WTC11 (cell line): ENCODE measurements at regions not wholly inside any gene's neighbourhood (a gene's known extent, or its start where the extent isn't known, plus 50 kb on each side); places are given as distances from the start of the nearest gene placed in this dataset.
A peak's percentile ranks its signal among the peaks of the same experiment; 100 is the strongest.

Source experiments
- ATAC-seq: fragments of 200-7000 bp; cut with Tn5 transposase; 2 replicates; pipeline ENCODE4 v1.10.0; 2021; ENCODE audit warnings: mild to moderate bottlenecking, moderate library complexity
- CTCF ChIA-PET: fragments of 300-600 bp; sonication (Branson Sonifier 250); formaldehyde crosslinking; loops from one replicate; lab custom pipeline; 2021; ENCODE audit warnings: antibody characterized with exemption; lab: Charles Lee
- POLR2A ChIA-PET: fragments of 350-600 bp; sonication (Branson Sonifier 250); formaldehyde crosslinking; loops from one replicate; lab custom pipeline; 2021; ENCODE audit warnings: antibody characterized with exemption; lab: Charles Lee
- DNase-seq: peaks from one replicate; pipeline ENCODE4 v3.0.0; 2021; ENCODE audit warnings: low spot score
- H3K27ac Mint-ChIP-seq: 2 replicates; pipeline ENCODE4 v1.8.0; 2021; ENCODE audit warnings: mixed read lengths
- H3K27me3 Mint-ChIP-seq: 2 replicates; pipeline ENCODE4 v1.8.0; 2021; ENCODE audit warnings: low read depth, mild to moderate bottlenecking, moderate library complexity, mixed read lengths
- H3K36me3 Mint-ChIP-seq: 2 replicates; pipeline ENCODE4 v1.8.0; 2021; ENCODE audit warnings: mixed read lengths
- H3K4me1 Mint-ChIP-seq: 2 replicates; pipeline ENCODE4 v1.8.0; 2022; ENCODE audit warnings: mixed read lengths
- H3K4me3 Mint-ChIP-seq: 2 replicates; pipeline ENCODE4 v1.8.0; 2021; ENCODE audit warnings: mild to moderate bottlenecking, moderate library complexity, mixed read lengths
- H3K9me3 Mint-ChIP-seq: 2 replicates; pipeline ENCODE4 v1.8.0; 2021; ENCODE audit warnings: mixed read lengths
- ARID4B ChIP-seq: sonication (generic); formaldehyde crosslinking; IDR thresholded peaks from 2 replicates; pipeline ENCODE4 v1.8.0; 2023; ENCODE audit warnings: missing genetic modification reagents, mild to moderate bottlenecking, borderline replicate concordance
- CREB1 ChIP-seq: sonication (generic); formaldehyde crosslinking; IDR thresholded peaks from 2 replicates; pipeline ENCODE4 v1.8.0; 2023; ENCODE audit warnings: mild to moderate bottlenecking, missing genetic modification reagents
- ELF4 ChIP-seq: sonication (generic); formaldehyde crosslinking; IDR thresholded peaks from 2 replicates; pipeline ENCODE4 v1.8.1; 2022; ENCODE audit warnings: low read depth, mild to moderate bottlenecking, moderate library complexity, missing genetic modification reagents
- ETV6 ChIP-seq: sonication (generic); formaldehyde crosslinking; IDR thresholded peaks from 2 replicates; pipeline ENCODE4 v1.8.1; 2022; ENCODE audit warnings: mild to moderate bottlenecking, missing genetic modification reagents
- FOXK1 ChIP-seq: sonication (generic); formaldehyde crosslinking; IDR thresholded peaks from 2 replicates; pipeline ENCODE4 v1.8.0; 2022; ENCODE audit warnings: mild to moderate bottlenecking, moderate library complexity, missing genetic modification reagents
- MLX ChIP-seq: sonication (generic); formaldehyde crosslinking; IDR thresholded peaks from 2 replicates; pipeline ENCODE4 v1.8.1; 2023; ENCODE audit warnings: mild to moderate bottlenecking, missing genetic modification reagents, moderate library complexity
- MXD4 ChIP-seq: fragments of 250-450 bp; sonication (Bioruptor Pico); IDR thresholded peaks from 2 replicates; pipeline ENCODE4 v1.8.0; 2021; ENCODE audit warnings: mild to moderate bottlenecking, moderate library complexity, borderline replicate concordance
- NFYB ChIP-seq: sonication (generic); formaldehyde crosslinking; conservative IDR thresholded peaks from 2 replicates; pipeline ENCODE4 v1.8.0; 2022; ENCODE audit warnings: low read depth, missing genetic modification reagents
- NR1H2 ChIP-seq: sonication (generic); formaldehyde crosslinking; IDR thresholded peaks from 2 replicates; pipeline ENCODE4 v1.9.0; 2021; ENCODE audit warnings: mild to moderate bottlenecking, moderate library complexity, missing genetic modification reagents
- NR3C1 ChIP-seq: sonication (generic); formaldehyde crosslinking; conservative IDR thresholded peaks from 2 replicates; pipeline ENCODE4 v1.8.1; 2023; ENCODE audit warnings: low read depth, mild to moderate bottlenecking, missing genetic modification reagents
- PRRX2 ChIP-seq: fragments of 250-450 bp; sonication (Bioruptor Pico); IDR thresholded peaks from 2 replicates; pipeline ENCODE4 v1.8.0; 2021; ENCODE audit warnings: mild to moderate bottlenecking
- RELA ChIP-seq: sonication (generic); formaldehyde crosslinking; IDR thresholded peaks from 2 replicates; pipeline ENCODE4 v1.8.1; 2022; ENCODE audit warnings: missing genetic modification reagents, mild to moderate bottlenecking, borderline replicate concordance
- SMAD3 ChIP-seq: sonication (generic); formaldehyde crosslinking; IDR thresholded peaks from 2 replicates; pipeline ENCODE4 v1.8.0; 2022; ENCODE audit warnings: missing genetic modification reagents, mild to moderate bottlenecking, borderline replicate concordance
- ZBTB43 ChIP-seq: sonication (generic); formaldehyde crosslinking; IDR thresholded peaks from 2 replicates; pipeline ENCODE4 v1.8.1; 2023; ENCODE audit warnings: mild to moderate bottlenecking, missing genetic modification reagents
- ZNF121 ChIP-seq: sonication (generic); formaldehyde crosslinking; IDR thresholded peaks from 2 replicates; pipeline ENCODE4 v1.8.0; 2023; ENCODE audit warnings: missing genetic modification reagents
- ZNF512 ChIP-seq: sonication (generic); formaldehyde crosslinking; IDR thresholded peaks from 2 replicates; pipeline ENCODE4 v1.8.1; 2022; ENCODE audit warnings: missing genetic modification reagents, borderline replicate concordance
- TF ChIP-seq, protein P1 (sequence below): sonication (generic); formaldehyde crosslinking; IDR thresholded peaks from 2 replicates; pipeline ENCODE4 v1.8.1; 2023; ENCODE audit warnings: mild to moderate bottlenecking, moderate library complexity, missing genetic modification reagents
- TF ChIP-seq, protein P2 (sequence below): sonication (generic); formaldehyde crosslinking; IDR thresholded peaks from 2 replicates; pipeline ENCODE4 v1.8.0; 2023; ENCODE audit warnings: mild to moderate bottlenecking, missing genetic modification reagents
- TF ChIP-seq, protein P3 (sequence below): fragments of 250-450 bp; sonication (Bioruptor Pico); conservative IDR thresholded peaks from 2 replicates; pipeline ENCODE4 v1.9.0; 2021; ENCODE audit warnings: mild to moderate bottlenecking

DNA sequence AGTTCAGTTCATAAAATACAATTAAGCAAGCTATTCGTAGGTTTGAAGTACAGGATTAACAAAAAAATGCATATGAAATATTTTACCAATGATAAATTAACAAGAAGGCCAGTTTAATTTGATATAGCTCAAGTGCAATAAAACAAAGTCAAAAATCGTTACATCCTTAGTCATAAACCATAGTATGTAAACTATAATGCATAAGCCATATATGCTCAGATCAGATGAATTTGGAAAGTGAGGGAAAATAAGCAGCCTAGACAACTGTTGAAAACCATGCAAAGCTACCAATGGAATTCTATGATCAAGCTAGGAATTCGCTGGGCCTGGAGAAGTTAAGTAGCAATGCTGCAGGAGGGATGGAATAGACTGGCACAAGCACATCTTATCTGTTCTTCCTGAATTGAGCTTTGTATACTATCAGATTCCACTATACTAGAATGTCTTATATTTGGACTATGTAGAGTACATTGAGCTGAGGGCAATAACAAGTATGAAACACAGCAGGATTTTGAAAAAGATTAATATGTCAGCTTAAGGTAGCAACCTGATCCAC is 682.0 kb downstream of the IRS1 start (continued):
- TF ChIP-seq, protein P1, sequence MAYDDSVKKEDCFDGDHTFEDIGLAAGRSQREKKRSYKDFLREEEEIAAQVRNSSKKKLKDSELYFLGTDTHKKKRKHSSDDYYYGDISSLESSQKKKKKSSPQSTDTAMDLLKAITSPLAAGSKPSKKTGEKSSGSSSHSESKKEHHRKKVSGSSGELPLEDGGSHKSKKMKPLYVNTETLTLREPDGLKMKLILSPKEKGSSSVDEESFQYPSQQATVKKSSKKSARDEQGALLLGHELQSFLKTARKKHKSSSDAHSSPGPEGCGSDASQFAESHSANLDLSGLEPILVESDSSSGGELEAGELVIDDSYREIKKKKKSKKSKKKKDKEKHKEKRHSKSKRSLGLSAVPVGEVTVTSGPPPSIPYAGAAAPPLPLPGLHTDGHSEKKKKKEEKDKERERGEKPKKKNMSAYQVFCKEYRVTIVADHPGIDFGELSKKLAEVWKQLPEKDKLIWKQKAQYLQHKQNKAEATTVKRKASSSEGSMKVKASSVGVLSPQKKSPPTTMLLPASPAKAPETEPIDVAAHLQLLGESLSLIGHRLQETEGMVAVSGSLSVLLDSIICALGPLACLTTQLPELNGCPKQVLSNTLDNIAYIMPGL (CRISPR knock-in tag) = no peak
- TF ChIP-seq ELF4 (CRISPR knock-in tag) (no peak), MXD4 (CRISPR knock-in tag) (no peak), ARID4B (CRISPR knock-in tag) (no peak), SMAD3 (CRISPR knock-in tag) (no peak), ETV6 (CRISPR knock-in tag) (no peak), ZNF512 (no peak), PRRX2 (CRISPR knock-in tag) (no peak), NR3C1 (no peak)
- TF ChIP-seq, protein P2, sequence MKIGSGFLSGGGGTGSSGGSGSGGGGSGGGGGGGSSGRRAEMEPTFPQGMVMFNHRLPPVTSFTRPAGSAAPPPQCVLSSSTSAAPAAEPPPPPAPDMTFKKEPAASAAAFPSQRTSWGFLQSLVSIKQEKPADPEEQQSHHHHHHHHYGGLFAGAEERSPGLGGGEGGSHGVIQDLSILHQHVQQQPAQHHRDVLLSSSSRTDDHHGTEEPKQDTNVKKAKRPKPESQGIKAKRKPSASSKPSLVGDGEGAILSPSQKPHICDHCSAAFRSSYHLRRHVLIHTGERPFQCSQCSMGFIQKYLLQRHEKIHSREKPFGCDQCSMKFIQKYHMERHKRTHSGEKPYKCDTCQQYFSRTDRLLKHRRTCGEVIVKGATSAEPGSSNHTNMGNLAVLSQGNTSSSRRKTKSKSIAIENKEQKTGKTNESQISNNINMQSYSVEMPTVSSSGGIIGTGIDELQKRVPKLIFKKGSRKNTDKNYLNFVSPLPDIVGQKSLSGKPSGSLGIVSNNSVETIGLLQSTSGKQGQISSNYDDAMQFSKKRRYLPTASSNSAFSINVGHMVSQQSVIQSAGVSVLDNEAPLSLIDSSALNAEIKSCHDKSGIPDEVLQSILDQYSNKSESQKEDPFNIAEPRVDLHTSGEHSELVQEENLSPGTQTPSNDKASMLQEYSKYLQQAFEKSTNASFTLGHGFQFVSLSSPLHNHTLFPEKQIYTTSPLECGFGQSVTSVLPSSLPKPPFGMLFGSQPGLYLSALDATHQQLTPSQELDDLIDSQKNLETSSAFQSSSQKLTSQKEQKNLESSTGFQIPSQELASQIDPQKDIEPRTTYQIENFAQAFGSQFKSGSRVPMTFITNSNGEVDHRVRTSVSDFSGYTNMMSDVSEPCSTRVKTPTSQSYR (CRISPR knock-in tag) = no peak
- TF ChIP-seq, protein P3, sequence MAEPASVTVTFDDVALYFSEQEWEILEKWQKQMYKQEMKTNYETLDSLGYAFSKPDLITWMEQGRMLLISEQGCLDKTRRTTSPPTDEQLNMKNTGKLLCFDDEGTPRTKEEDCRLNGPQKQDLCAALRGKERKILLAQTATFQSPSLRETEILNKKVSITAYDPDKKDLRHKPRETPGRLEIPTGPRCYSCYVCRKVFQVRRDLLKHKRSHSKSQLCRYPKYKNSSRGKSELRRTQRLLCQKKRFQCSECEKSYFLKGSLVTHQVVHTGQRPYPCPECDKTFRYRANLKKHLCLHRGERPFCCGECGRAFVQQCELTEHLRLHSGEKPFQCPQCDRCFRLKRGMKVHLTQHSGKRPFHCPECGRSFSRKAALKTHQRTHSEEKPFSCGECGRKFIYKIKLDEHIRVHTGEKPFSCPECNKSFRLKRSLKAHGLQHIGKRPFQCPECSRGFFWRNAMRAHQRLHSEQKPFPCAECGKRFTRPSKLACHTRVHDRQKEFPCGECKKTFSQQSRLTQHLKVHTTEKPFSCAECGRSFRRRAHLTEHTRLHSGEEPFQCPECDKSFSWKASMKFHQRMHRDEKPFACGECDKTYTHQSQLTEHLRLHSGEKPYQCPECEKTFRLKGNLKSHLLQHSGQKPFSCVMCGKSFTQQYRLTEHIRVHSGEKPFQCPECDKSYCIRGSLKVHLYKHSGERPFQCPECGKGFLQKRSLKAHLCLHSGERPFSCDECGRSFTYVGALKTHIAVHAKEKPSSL (CRISPR knock-in tag) = no peak
- TF ChIP-seq, all 79 proteins: peak for 0

DNA sequence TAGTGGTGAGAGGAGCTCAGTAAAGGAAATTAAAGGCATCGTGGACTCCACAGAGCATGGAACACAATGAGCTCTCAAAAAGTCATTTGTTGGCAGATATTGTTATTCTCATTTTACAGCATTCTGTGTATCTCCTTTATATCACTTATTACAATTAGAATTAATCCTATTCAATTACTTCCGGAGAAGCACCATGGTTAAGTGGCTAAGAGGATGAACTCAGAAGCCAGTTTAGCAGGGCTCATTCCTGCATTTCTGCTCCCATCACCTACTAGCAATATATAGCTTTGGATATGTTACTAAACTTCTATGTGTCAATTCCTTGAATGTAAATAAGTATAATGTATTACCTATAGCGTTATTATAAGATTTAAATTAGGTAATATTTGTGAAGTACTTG is 683.3 kb downstream of the IRS1 start:
- Mint-ChIP-seq H3K27ac (peak overlapping the region; percentile 84; the same call in 1 of the 2 replicates), H3K27me3 (no peaks in the 10 kb centered on the region; the same call in 1 of the 2 replicates), H3K9me3 (no peaks in the 10 kb centered on the region), H3K4me3 (peak overlapping the region; percentile 8; the same call in 1 of the 2 replicates), H3K4me1 (peaks cover 42% of the 10 kb centered on the region), H3K36me3 (no peaks in the 10 kb centered on the region)
- DNase-seq = no peak
- ATAC-seq = peak; percentile 21; the same call in 1 of the 2 replicates
- ChIA-PET POLR2A (no interaction called here), CTCF (interaction anchor here (1.5 kb wide), 1 partner anchor 99 kb away, joined by 5 read pairs; no protein-coding TSS in a partner anchor)
- no peak for TF ChIP-seq MLX (CRISPR knock-in tag)
- no peak for TF ChIP-seq RELA
- no peak for TF ChIP-seq ZNF121 (CRISPR knock-in tag)
- TF ChIP-seq CREB1 (CRISPR knock-in tag) = no peak
- no peak for TF ChIP-seq ZBTB43
- TF ChIP-seq NFYB (CRISPR knock-in tag) = no peak
- no peak for TF ChIP-seq NR1H2 (CRISPR knock-in tag)
- TF ChIP-seq MXD4 (CRISPR knock-in tag) = no peak
- TF ChIP-seq FOXK1 (CRISPR knock-in tag) = no peak
